T-helper 1 cell treated with Interleukin-12 subunit alpha and Interleukin-12 subunit beta and Interleukin-4 antibody, amounts not matched to agents 30 μg/mL and 1 μg/mL, for 36 hours (primary cell): ENCODE measurements at regions not wholly inside any gene's neighbourhood (a gene's known extent, or its start where the extent isn't known, plus 50 kb on each side); places are given as distances from the start of the nearest gene placed in this dataset.
A peak's percentile ranks its signal among the peaks of the same experiment; 100 is the strongest.

Experiments
- H3K27ac Mint-ChIP-seq: one replicate; pipeline ENCODE4 v1.8.0; 2021; ENCODE audit warnings: mild to moderate bottlenecking, mixed read lengths
- H3K27me3 Mint-ChIP-seq: one replicate; pipeline ENCODE4 v1.8.0; 2021; ENCODE audit warnings: low read depth, mixed read lengths
- H3K36me3 Mint-ChIP-seq: one replicate; pipeline ENCODE4 v1.8.0; 2021; ENCODE audit warnings: low read depth, mixed read lengths
- H3K4me1 Mint-ChIP-seq: one replicate; pipeline ENCODE4 v1.8.0; 2021; ENCODE audit warnings: low read depth, mixed read lengths
- H3K4me3 Mint-ChIP-seq: one replicate; pipeline ENCODE4 v1.8.0; 2021; ENCODE audit warnings: mild to moderate bottlenecking, moderate library complexity, mixed read lengths
- H3K9me3 Mint-ChIP-seq: one replicate; pipeline ENCODE4 v1.8.0; 2021; ENCODE audit warnings: mixed read lengths

GRCh38 chr15:35673093-35673684 is 127.2 kb upstream of the DPH6 start:
- Mint-ChIP-seq H3K27me3 (no peaks in the 10 kb centered on the region), H3K36me3 (no peaks in the 10 kb centered on the region), H3K4me3 (peak overlapping the region; percentile 33), H3K9me3 (peaks cover 6% of the 10 kb centered on the region), H3K4me1 (peaks cover 14% of the 10 kb centered on the region), H3K27ac (peak overlapping the region; percentile 46)

- Mint-ChIP-seq H3K36me3 (no peaks in the 10 kb centered on the region), H3K27me3 (no peaks in the 10 kb centered on the region), H3K9me3 (peaks cover 2% of the 10 kb centered on the region), H3K4me1 (peaks cover 14% of the 10 kb centered on the region), H3K27ac (no peak overlapping the region), H3K4me3 (no peak overlapping the region)
These were observed 129.2 kb upstream of the DPH6 start for GRCh38 chr15:35674873-35675781.

- Mint-ChIP-seq H3K27me3 (no peaks in the 10 kb centered on the region), H3K4me1 (peaks cover 2% of the 10 kb centered on the region), H3K36me3 (no peaks in the 10 kb centered on the region), H3K9me3 (no peaks in the 10 kb centered on the region), H3K27ac (no peak overlapping the region), H3K4me3 (no peak overlapping the region)
These were observed 132.8 kb upstream of the DPH6 start for GRCh38 chr15:35678774-35679173.

GRCh38 chr15:35679186-35679585 is 133.2 kb upstream of the DPH6 start:
- Mint-ChIP-seq H3K27me3 (no peaks in the 10 kb centered on the region), H3K27ac (no peak overlapping the region), H3K9me3 (no peaks in the 10 kb centered on the region), H3K36me3 (no peaks in the 10 kb centered on the region), H3K4me3 (no peak overlapping the region), H3K4me1 (peaks cover 2% of the 10 kb centered on the region)

- no peaks in the 10 kb centered on the region for H3K27me3 Mint-ChIP-seq
- no peak overlapping the region for H3K27ac Mint-ChIP-seq
- H3K36me3 Mint-ChIP-seq, result no peaks in the 10 kb centered on the region
- no peaks in the 10 kb centered on the region for H3K9me3 Mint-ChIP-seq
- H3K4me3 Mint-ChIP-seq, result no peak overlapping the region
- H3K4me1 Mint-ChIP-seq, result no peaks in the 10 kb centered on the region
These were observed 135.0 kb upstream of the DPH6 start for GRCh38 chr15:35680951-35681350.

- H3K4me1 Mint-ChIP-seq, result no peaks in the 10 kb centered on the region
- H3K9me3 Mint-ChIP-seq, result no peaks in the 10 kb centered on the region
- H3K36me3 Mint-ChIP-seq, result no peaks in the 10 kb centered on the region
- no peak overlapping the region for H3K4me3 Mint-ChIP-seq
- H3K27ac Mint-ChIP-seq, result no peak overlapping the region
- H3K27me3 Mint-ChIP-seq, result peaks cover 5% of the 10 kb centered on the region
These were observed 140.4 kb upstream of the DPH6 start for GRCh38 chr15:35686347-35686746.

GRCh38 chr15:35689266-35689665 is 143.3 kb upstream of the DPH6 start:
- Mint-ChIP-seq H3K27me3 (peaks cover 5% of the 10 kb centered on the region), H3K4me3 (no peak overlapping the region), H3K36me3 (no peaks in the 10 kb centered on the region), H3K27ac (no peak overlapping the region), H3K9me3 (no peaks in the 10 kb centered on the region), H3K4me1 (no peaks in the 10 kb centered on the region)

- no peaks in the 10 kb centered on the region for H3K36me3 Mint-ChIP-seq
- H3K4me1 Mint-ChIP-seq, result no peaks in the 10 kb centered on the region
- no peak overlapping the region for H3K27ac Mint-ChIP-seq
- no peak overlapping the region for H3K4me3 Mint-ChIP-seq
- peaks cover 5% of the 10 kb centered on the region for H3K27me3 Mint-ChIP-seq
- H3K9me3 Mint-ChIP-seq, result no peaks in the 10 kb centered on the region
These were observed 144.1 kb upstream of the DPH6 start for GRCh38 chr15:35690089-35690488.

GRCh38 chr15:35690698-35691116 is 144.7 kb upstream of the DPH6 start:
- no peaks in the 10 kb centered on the region for H3K36me3 Mint-ChIP-seq
- H3K27me3 Mint-ChIP-seq, result peaks cover 5% of the 10 kb centered on the region
- H3K9me3 Mint-ChIP-seq, result no peaks in the 10 kb centered on the region
- H3K4me3 Mint-ChIP-seq, result no peak overlapping the region
- H3K4me1 Mint-ChIP-seq, result no peaks in the 10 kb centered on the region
- H3K27ac Mint-ChIP-seq, result no peak overlapping the region

- H3K4me1 Mint-ChIP-seq, result no peaks in the 10 kb centered on the region
- H3K4me3 Mint-ChIP-seq, result no peak overlapping the region
- no peak overlapping the region for H3K27ac Mint-ChIP-seq
- no peaks in the 10 kb centered on the region for H3K36me3 Mint-ChIP-seq
- no peaks in the 10 kb centered on the region for H3K9me3 Mint-ChIP-seq
- peaks cover 5% of the 10 kb centered on the region for H3K27me3 Mint-ChIP-seq
These were observed 145.3 kb upstream of the DPH6 start for GRCh38 chr15:35691173-35691761.

GRCh38 chr15:35691891-35692867 is 146.2 kb upstream of the DPH6 start:
- H3K27ac Mint-ChIP-seq, result no peak overlapping the region
- no peaks in the 10 kb centered on the region for H3K9me3 Mint-ChIP-seq
- no peak overlapping the region for H3K4me3 Mint-ChIP-seq

GRCh38 chr15:35693286-35693685 is 147.3 kb upstream of the DPH6 start:
- H3K27ac Mint-ChIP-seq, result no peak overlapping the region
- no peak overlapping the region for H3K4me3 Mint-ChIP-seq
- no peaks in the 10 kb centered on the region for H3K9me3 Mint-ChIP-seq
- no peaks in the 10 kb centered on the region for H3K36me3 Mint-ChIP-seq
- no peaks in the 10 kb centered on the region for H3K4me1 Mint-ChIP-seq
- peaks cover 5% of the 10 kb centered on the region for H3K27me3 Mint-ChIP-seq

More at GRCh38 chr15:35691891-35692867, 146.2 kb upstream of the DPH6 start:
- Mint-ChIP-seq H3K36me3 (no peaks in the 10 kb centered on the region), H3K4me1 (no peaks in the 10 kb centered on the region), H3K27me3 (peaks cover 5% of the 10 kb centered on the region)

GRCh38 chr15:35693886-35694285 is 147.9 kb upstream of the DPH6 start:
- H3K27me3 Mint-ChIP-seq, result peaks cover 5% of the 10 kb centered on the region

GRCh38 chr15:35695003-35695402 is 149.0 kb upstream of the DPH6 start:
- Mint-ChIP-seq H3K36me3 (no peaks in the 10 kb centered on the region), H3K27ac (no peak overlapping the region), H3K4me1 (no peaks in the 10 kb centered on the region)

More at GRCh38 chr15:35693886-35694285, 147.9 kb upstream of the DPH6 start:
- Mint-ChIP-seq H3K4me3 (no peak overlapping the region), H3K4me1 (no peaks in the 10 kb centered on the region), H3K27ac (no peak overlapping the region), H3K9me3 (peaks cover 2% of the 10 kb centered on the region), H3K36me3 (no peaks in the 10 kb centered on the region)

More at GRCh38 chr15:35695003-35695402, 149.0 kb upstream of the DPH6 start:
- H3K9me3 Mint-ChIP-seq, result peaks cover 3% of the 10 kb centered on the region
- H3K4me3 Mint-ChIP-seq, result no peak overlapping the region
- peaks cover 3% of the 10 kb centered on the region for H3K27me3 Mint-ChIP-seq
